GM12865 (cell line): ENCODE measurements at regions not wholly inside any gene's neighbourhood (a gene's known extent, or its start where the extent isn't known, plus 50 kb on each side); places are given as distances from the start of the nearest gene placed in this dataset.

Experiments used
- DNase-seq: peaks from one replicate; pipeline ENCODE4 v3.0.0; 2010; ENCODE audit warnings: low read depth
- H3K4me3 ChIP-seq: 2 replicates; pipeline ENCODE4 v1.5.1; 2011; ENCODE audit warnings: mild to moderate bottlenecking, low read depth, low read length, control low read depth
- TF ChIP-seq, protein P1 (sequence below): IDR thresholded peaks from 2 replicates; pipeline ENCODE4 v1.5.1; 2011; ENCODE audit warnings: low read length, control low read depth, low read depth, inconsistent platforms; ENCODE audit not compliant: insufficient read depth; ENCODE audit errors: missing control alignments

DNA sequence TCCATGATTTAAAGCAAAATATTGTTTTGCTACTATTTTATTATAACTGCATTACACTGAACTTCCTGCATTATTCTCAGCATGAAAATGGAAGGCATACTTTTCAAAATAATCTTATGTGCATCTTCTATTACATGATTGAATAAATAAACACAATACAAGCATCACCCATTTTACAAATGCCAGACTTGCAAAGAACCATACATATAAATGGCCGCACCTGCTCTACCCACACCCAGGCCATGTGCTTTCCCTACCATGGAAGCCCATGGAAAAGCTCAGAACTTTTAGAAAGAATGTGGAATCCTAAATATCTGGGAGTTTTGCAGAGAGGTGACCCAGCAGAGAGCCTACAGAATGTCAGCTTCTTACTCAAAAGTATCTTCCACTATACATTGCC lies 127.2 kb downstream of the SHOX2 start:
- H3K4me3 ChIP-seq = no peak overlapping the region
- TF ChIP-seq, protein P1, sequence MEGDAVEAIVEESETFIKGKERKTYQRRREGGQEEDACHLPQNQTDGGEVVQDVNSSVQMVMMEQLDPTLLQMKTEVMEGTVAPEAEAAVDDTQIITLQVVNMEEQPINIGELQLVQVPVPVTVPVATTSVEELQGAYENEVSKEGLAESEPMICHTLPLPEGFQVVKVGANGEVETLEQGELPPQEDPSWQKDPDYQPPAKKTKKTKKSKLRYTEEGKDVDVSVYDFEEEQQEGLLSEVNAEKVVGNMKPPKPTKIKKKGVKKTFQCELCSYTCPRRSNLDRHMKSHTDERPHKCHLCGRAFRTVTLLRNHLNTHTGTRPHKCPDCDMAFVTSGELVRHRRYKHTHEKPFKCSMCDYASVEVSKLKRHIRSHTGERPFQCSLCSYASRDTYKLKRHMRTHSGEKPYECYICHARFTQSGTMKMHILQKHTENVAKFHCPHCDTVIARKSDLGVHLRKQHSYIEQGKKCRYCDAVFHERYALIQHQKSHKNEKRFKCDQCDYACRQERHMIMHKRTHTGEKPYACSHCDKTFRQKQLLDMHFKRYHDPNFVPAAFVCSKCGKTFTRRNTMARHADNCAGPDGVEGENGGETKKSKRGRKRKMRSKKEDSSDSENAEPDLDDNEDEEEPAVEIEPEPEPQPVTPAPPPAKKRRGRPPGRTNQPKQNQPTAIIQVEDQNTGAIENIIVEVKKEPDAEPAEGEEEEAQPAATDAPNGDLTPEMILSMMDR = no peak
- DNase-seq = no peak

GRCh38 chr3:157961665-157962064 lies 144.6 kb downstream of the SHOX2 start:
- TF ChIP-seq, protein P1 = no peak
- DNase-seq = no peak
- H3K4me3 ChIP-seq = no peak overlapping the region

DNA sequence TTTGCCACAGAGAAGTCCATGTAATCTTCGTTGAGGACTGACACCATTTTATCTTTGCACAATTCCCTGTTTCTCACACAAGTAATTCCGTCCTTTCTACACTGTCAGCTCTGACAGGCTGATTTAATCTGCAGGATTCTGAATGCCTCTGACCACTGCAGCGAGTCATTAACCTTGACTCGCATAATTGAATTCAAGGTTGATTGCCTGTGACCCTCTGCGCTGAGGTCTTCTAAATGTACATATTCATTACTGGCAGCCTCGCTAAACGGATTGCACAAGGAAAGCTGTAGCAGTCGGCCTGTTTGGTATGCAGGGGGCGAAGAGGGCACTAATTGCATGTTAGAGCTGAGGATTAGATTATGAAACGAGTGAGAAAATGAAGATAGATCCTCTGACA lies 147.8 kb downstream of the SHOX2 start:
- TF ChIP-seq, protein P1 = no peak
- DNase-seq = no peak
- no peak overlapping the region for H3K4me3 ChIP-seq

DNA sequence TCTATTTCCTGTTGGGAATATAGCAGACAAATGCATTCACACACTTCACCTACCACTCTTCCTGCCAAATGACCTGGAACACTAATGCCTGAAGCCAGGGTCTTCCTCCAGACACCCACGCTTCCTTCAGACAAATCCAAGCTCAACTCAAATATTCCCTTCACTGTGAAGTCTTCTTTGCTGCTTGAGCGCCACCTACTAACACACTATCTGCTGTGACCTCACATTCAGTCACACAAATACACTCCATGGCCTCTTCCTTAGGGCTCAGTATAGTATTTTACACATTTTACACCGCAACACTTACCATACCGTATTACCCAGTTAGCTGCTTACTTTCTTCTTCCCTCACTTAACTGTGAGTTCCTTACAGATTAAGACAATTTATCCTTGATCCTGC lies 149.4 kb downstream of the SHOX2 start:
- TF ChIP-seq, protein P1 = no peak
- no peak for DNase-seq
- H3K4me3 ChIP-seq = no peak overlapping the region

DNA sequence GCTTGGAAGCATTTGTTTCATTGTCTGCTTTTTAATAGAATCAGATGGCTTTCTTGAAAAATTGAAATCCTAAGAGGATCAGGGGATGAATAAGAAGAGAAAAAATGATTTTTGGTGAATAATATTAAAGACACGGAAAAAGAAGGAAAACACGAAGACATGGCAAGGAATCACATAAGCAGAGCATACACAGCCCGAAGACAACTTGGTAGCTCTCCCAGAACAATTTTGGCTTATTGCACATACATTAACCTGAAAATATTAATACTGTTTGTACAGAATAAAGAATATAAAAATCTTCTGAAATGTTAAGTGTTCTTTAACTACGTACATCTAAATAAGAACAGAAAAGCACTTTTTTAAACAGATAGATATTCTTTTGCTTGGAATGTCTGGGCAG lies 150.0 kb downstream of the SHOX2 start:
- TF ChIP-seq, protein P1 = no peak
- no peak for DNase-seq
- no peak overlapping the region for H3K4me3 ChIP-seq

GRCh38 chr3:157953565-157953964 lies 152.7 kb downstream of the SHOX2 start:
- no peak overlapping the region for H3K4me3 ChIP-seq
- DNase-seq = no peak
- TF ChIP-seq, protein P1 = no peak

DNA sequence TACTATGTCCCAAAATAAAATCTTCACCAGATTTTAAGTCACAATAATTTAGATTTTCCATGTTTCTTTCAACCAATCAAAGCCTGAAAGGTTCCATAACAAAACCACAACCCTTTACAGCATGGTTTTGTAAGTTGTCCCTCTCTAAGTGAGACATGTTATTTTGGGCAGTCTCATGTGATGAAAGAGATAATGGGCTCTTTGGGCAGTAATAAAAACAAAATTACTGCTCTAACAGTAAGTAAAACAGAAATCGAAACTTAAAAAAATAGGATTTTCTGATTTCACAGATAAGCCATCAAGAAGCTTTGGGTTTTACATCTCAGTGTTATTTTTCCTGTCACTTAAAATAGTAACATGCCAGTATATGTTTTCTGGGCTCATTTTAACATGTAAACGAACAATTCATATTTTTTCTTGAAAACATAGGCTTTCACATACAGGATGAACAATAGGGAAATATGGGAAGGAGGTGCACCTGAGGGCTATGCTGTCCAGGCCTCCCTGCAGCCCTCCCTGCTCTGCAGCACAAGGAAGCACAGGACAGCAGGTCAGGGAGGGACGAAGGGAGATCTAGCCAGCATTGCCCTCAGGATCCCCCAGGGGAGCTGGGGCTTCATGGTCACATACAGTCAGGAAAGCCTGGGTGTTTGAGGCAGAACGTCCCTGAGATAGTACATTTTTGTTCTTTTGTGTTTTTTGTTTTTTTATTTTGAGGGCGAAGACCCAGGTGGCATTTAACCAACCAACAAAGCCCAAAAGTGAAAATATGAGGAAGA lies 157.4 kb downstream of the SHOX2 start:
- no peak for DNase-seq
- H3K4me3 ChIP-seq = no peak overlapping the region
- TF ChIP-seq, protein P1 = no peak
